ENCODE measurements at regions not wholly inside any gene's neighbourhood (a gene's known extent, or its start where the extent isn't known, plus 50 kb on each side); places are given as distances from the start of the nearest gene placed in this dataset.

GRCh38 chr10:78547905-78548304 is 514.2 kb downstream of the RPS24 start:
- intact Hi-C loops (cut with DNase I): no loop called here
- no peak for DNase-seq
- TF ChIP-seq, protein P1, sequence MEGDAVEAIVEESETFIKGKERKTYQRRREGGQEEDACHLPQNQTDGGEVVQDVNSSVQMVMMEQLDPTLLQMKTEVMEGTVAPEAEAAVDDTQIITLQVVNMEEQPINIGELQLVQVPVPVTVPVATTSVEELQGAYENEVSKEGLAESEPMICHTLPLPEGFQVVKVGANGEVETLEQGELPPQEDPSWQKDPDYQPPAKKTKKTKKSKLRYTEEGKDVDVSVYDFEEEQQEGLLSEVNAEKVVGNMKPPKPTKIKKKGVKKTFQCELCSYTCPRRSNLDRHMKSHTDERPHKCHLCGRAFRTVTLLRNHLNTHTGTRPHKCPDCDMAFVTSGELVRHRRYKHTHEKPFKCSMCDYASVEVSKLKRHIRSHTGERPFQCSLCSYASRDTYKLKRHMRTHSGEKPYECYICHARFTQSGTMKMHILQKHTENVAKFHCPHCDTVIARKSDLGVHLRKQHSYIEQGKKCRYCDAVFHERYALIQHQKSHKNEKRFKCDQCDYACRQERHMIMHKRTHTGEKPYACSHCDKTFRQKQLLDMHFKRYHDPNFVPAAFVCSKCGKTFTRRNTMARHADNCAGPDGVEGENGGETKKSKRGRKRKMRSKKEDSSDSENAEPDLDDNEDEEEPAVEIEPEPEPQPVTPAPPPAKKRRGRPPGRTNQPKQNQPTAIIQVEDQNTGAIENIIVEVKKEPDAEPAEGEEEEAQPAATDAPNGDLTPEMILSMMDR (IDR thresholded peaks at IDR 0.05): no peak
- no peak for TF ChIP-seq POLR2A (IDR thresholded peaks at IDR 0.05)
- Histone ChIP-seq H3K9me3 (no peaks in the 10 kb centered on the region), H3K27me3 (no peaks in the 10 kb centered on the region), H3K36me3 (no peaks in the 10 kb centered on the region), H3K4me1 (peaks cover 48 to 72% of the 10 kb centered on the region in 2 donors), H3K4me3 (replicated peaks in 1 of 3) (no peak overlapping the region), H3K27ac (peak overlapping the region in 1 of 3 donors; percentile 22)

DNA sequence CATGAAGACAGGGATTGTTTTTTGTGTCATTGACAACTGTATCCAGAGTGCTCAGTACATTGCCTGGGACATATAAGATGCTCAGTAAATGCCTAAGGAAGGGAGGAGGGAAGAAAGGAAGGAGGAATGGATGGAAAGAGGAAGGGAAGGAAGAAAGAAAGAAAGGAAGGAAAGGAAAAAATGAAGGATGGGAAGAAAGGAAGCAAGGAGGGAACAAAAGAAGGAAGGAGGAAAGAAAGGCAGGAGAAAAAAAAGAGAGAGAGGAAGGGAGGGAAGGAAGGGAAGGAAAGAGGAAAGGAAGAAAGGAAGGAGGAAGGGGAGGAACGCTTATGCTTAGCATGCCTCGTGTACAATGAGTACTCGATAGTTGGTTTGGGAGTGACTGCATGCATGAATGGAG is 514.7 kb downstream of the RPS24 start:
- no peaks in the 10 kb centered on the region for H3K36me3 ChIP-seq
- H3K9me3 ChIP-seq: no peaks in the 10 kb centered on the region
- DNase-seq: no peak
- TF ChIP-seq, protein P1 (IDR thresholded peaks at IDR 0.05): no peak
- no peak for TF ChIP-seq POLR2A (IDR thresholded peaks at IDR 0.05)
- H3K4me1 ChIP-seq: peaks cover 48 to 69% of the 10 kb centered on the region in 2 donors
- intact Hi-C loops (cut with DNase I): no loop called here
- H3K27me3 ChIP-seq: no peaks in the 10 kb centered on the region
- H3K4me3 ChIP-seq (replicated peaks in 1 of 3): no peak overlapping the region
- peak overlapping the region; percentile 22 to 32 (median 25) for H3K27ac ChIP-seq
- 11 to 38% methylated on average over 3 of the region's 3 CpGs for WGBS, 2 donors

GRCh38 chr10:78549140-78549935 is 515.7 kb downstream of the RPS24 start:
- Histone ChIP-seq H3K4me3 (replicated peaks in 1 of 3) (no peak overlapping the region), H3K9me3 (no peaks in the 10 kb centered on the region), H3K36me3 (no peaks in the 10 kb centered on the region), H3K27ac (peak overlapping the region; percentile 25 to 32 (median 26)), H3K4me1 (peaks cover 39 to 59% of the 10 kb centered on the region in 2 donors), H3K27me3 (no peaks in the 10 kb centered on the region)
- peak in 1 of 2 donors; percentile 42 for DNase-seq
- 47 to 48% methylated on average over 9 of the region's 9 CpGs for WGBS, 2 donors
- no peak for TF ChIP-seq POLR2A (IDR thresholded peaks at IDR 0.05)
- TF ChIP-seq, protein P1 (IDR thresholded peaks at IDR 0.05): no peak
- intact Hi-C loops (cut with DNase I): no loop called here

- H3K4me1 ChIP-seq: peaks cover 37 to 52% of the 10 kb centered on the region in 2 donors
- H3K9me3 ChIP-seq: no peaks in the 10 kb centered on the region
- TF ChIP-seq POLR2A (IDR thresholded peaks at IDR 0.05): no peak
- TF ChIP-seq, protein P1 (IDR thresholded peaks at IDR 0.05): no peak
- intact Hi-C loops (cut with DNase I): no loop called here
- H3K27ac ChIP-seq: peak overlapping the region in 1 of 3 donors; percentile 25
- 84 to 90% methylated on average over 4 of the region's 4 CpGs for WGBS, 2 donors
- H3K27me3 ChIP-seq: no peaks in the 10 kb centered on the region
- DNase-seq: no peak
- H3K4me3 ChIP-seq (replicated peaks in 1 of 3): no peak overlapping the region
- H3K36me3 ChIP-seq: no peaks in the 10 kb centered on the region
These were observed 516.4 kb downstream of the RPS24 start for GRCh38 chr10:78550090-78550489.

DNA sequence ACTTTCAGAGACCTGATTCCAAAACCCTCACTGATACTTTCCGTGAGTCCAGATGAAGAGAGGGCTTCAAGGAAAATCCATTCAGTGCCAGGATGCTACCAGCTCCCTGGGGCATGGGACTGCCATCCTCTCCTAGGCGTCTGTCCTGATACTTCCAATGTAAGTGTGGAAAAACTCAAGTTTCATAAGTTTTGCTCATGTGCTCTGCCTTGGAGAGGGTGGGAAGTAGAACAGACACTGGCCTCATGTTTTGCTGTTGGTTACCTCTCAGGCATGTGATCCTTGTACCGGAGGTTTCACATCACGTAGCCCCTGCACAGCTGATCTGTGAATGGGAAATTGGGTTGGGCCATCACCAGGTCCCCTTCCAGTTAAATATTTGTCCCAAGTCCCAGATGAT is 517.1 kb downstream of the RPS24 start:
- WGBS, 2 donors: 97 to 98% methylated on average over 4 of the region's 4 CpGs
- peaks cover 37 to 49% of the 10 kb centered on the region in 2 donors for H3K4me1 ChIP-seq
- no peak overlapping the region for H3K27ac ChIP-seq
- intact Hi-C loops (cut with DNase I): no loop called here
- H3K4me3 ChIP-seq (replicated peaks in 1 of 3): no peak overlapping the region
- TF ChIP-seq, protein P1 (IDR thresholded peaks at IDR 0.05): no peak
- no peak for TF ChIP-seq POLR2A (IDR thresholded peaks at IDR 0.05)
- H3K27me3 ChIP-seq: no peaks in the 10 kb centered on the region
- H3K36me3 ChIP-seq: no peaks in the 10 kb centered on the region
- no peak for DNase-seq
- no peaks in the 10 kb centered on the region for H3K9me3 ChIP-seq

Measured in thyroid gland (tissue), 4 donors.